GM13976 (cell line): ENCODE measurements at regions not wholly inside any gene's neighbourhood (a gene's known extent, or its start where the extent isn't known, plus 50 kb on each side); places are given as distances from the start of the nearest gene placed in this dataset.

Experiments used
- DNase-seq: peaks from one replicate; pipeline ENCODE4 v3.0.0; 2012; ENCODE audit warnings: low spot score
- CTCF ChIP-seq: IDR thresholded peaks from 2 replicates; pipeline ENCODE4 v1.5.1; 2012; ENCODE audit warnings: borderline replicate concordance, mild to moderate bottlenecking; ENCODE audit not compliant: insufficient read depth; ENCODE audit errors: extremely low read depth, missing control alignments, control extremely low read depth
- in situ Hi-C: fragments of 300-500 bp; cut with MboI; formaldehyde crosslinking; loops from one replicate; pipeline ENCODE4 v1.12.0; 2022; ENCODE audit warnings: low sequenced_read_pairs, mixed read lengths, inconsistent platforms; ENCODE audit not compliant: unreplicated experiment

- no peak for DNase-seq
- in situ Hi-C loops = no loop called here
- TF ChIP-seq CTCF = no peak
Measured at GRCh38 chr2:187934692-187935091, 357.0 kb upstream of the GULP1 start.

GRCh38 chr2:187935126-187935525 is 356.5 kb upstream of the GULP1 start:
- no peak for DNase-seq
- no peak for TF ChIP-seq CTCF
- in situ Hi-C loops = no loop called here

- DNase-seq = no peak
- no peak for TF ChIP-seq CTCF
- in situ Hi-C loops = no loop called here
Measured at GRCh38 chr2:187936228-187936627, 355.4 kb upstream of the GULP1 start.

DNA sequence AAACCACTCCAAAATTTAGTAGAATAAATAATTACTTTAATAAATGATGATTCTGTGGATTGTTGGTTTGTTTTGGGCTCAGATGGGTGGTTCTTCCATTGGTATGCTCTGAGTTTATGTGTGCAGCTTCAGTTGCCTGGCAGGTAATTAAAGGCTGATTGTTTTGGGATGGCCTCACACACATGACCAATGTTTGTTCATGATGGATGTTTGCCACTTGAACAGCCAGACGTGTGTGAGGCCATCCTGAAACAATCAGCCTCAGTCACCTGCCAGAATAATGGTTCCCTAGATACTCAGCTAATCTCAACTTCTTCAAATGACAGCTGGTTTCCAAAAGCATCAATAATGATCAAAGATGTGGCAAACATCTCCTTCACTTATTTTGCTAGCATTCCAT is 352.5 kb upstream of the GULP1 start:
- in situ Hi-C loops = no loop called here
- TF ChIP-seq CTCF = no peak
- DNase-seq = no peak

DNA sequence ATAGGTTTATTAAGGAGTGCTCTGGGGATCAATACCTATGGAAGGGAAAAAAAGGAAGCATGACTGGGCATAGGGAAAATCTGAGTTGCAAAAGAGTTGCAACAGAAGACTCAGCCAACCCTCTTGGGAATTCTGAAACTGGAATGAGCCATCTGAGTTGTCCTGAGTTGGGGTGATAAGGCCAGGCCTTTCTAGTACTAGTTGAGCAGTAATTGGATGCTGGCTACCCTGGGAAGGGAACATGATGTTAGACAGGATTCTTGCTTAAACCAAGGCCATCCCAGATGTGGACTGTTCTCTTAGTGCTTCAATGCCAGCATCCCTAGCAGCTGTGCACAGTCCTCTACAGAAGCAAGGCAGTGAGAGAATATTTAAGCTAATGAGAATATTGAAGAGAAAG is 348.8 kb upstream of the GULP1 start:
- in situ Hi-C loops = no loop called here
- no peak for DNase-seq
- no peak for TF ChIP-seq CTCF

- no peak for DNase-seq
- in situ Hi-C loops = no loop called here
- TF ChIP-seq CTCF = no peak
Measured at GRCh38 chr2:187943772-187944369, 347.8 kb upstream of the GULP1 start.
